ENCODE measurements at regions not wholly inside any gene's neighbourhood (a gene's known extent, or its start where the extent isn't known, plus 50 kb on each side); places are given as distances from the start of the nearest gene placed in this dataset.
"Not testable (repeated sequence)": the region's sequence is repeated elsewhere in the genome, so short reads cannot be mapped to it uniquely, and the experiment has no call there.

DNA sequence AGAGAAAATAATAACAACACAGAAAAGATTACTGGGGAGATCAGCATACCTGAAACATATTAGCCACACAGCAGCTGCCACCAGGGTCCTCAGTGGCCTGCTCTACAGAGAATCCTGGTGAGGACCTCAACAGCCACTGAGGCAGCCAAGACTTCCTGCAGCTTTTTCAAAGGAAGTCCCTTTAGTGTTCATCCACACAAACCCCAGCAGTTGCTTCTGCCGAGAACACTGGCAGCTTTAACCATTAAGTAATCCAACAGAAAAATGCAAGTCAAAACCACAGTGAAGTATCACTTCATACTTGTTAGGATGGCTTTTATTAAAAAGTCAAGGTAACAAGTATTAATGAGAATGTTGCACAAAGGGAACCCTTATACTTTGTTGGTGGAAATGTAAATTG is 542.0 kb upstream of the GCFC2 start:
- DNase-seq: no peak

DNA sequence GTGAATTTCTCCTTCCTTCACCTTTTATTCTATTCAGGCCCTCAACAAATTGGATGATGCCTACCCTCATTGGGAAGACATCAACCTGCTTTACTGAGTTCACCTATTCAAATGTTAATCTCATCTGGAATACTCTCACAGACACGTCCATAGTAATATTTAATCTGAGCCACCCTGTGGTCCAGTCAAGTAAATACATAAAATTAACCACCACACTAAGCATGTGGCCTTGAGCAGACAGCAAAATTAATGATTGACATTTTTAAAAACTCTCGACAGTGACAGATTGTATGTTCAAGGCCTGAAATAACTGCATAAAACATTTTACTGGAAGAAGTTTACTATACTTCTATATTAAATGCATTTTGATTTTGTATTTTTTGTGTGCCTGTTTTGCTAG is 540.6 kb upstream of the GCFC2 start:
- DNase-seq: no peak

DNA sequence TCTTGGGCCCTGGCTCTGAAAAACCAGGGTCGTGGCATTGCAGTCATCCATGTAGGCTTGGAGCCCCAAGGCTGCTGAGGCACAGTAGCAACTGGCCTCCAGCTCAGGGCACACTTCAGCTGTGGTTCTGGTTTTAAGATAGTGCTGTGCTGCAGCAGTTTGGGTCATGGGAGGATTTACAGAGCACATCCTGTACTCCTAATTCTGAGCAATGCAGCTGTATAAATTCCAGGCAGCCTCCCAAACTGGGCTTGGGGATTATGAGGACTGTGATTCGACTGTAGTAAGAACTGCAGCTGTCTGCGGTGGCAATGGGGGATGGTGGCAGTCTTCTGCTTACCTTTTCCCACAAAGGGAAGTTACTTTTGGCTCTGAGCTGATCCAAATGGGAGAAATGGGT is 536.3 kb upstream of the GCFC2 start:
- no peak for DNase-seq

DNA sequence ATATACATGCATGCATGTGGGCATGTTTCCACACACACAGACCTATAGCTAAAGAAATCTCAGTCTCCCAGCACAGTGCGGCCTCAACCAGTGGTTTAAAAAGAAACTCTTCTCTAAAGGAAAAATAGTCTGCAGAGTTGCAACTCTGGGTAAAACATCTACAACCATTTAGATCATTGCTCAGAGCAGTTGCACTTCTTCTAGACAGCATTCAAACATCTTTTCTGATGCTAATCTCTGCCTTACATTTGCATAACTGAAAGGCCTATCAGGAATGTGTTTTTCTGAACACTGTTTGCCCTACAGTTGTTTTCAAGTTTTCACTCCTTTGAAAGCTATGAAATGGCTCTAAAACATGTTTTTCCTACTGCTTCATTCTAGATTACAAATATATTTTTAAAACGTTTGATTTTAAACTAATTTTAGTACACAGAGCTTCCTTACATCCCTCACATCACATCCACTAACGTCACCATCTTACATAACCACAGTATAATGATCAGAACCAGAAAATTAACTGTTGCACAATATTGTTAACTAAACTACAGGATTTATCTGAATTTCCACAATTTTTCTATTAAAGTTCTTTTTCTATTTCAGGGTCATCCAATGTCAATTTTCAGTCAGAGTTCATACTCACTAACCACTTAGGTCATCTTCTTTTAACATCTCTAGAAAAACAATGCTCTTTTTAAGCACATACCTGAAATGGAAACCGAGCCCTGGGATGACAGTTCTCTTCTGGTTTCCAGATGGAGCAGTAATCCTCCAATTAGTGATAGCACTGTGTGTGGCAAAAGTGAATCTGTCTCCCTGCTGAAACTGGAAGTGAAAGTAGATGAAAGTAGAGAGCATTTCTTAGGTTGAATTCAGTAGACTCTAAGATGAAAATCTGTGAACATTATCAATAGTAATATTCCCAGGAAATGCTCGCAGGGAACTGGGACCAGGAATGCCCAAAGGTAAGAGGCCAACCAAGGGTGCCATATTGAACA is 501.6 kb upstream of the GCFC2 start:
- DNase-seq: no peak

DNA sequence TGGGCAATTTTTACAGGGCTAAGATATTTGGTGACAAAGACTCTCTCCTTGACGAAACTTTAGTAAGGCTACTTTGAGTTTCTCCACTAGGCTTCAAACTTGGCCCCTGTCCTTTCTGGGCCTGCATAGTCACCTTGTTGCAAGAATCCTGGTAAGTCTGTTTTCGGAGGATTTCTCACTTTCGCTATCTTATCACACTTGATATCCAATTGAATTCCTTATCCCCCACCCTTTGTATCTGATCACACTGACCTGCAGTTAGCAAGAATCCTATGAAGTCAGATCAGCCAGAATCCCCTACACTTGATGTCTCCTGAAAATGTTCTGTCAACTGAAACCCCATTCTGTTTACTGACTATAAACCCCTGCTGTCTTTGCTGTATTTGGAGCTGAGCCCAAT is 499.8 kb upstream of the GCFC2 start:
- no peak for DNase-seq

DNA sequence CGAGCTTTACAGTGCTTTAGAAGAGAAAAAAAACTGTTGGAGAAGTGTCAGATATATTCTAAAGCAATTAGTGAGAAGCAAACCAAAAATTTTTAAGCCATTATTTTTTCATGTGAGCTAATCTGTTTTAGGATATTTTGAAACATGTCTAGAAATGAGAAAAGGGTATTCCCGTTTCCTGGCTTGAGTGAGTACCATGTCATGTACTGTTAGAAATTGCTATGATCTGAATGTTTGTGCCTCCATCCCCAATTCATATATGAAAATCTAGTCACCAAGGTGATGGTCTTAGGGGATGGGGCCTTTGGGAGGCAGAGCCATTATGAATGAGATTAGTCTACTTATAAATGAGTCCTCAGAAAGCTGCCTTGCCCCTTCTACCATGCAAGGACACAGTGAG is 493.3 kb upstream of the GCFC2 start:
- no peak for DNase-seq

DNA sequence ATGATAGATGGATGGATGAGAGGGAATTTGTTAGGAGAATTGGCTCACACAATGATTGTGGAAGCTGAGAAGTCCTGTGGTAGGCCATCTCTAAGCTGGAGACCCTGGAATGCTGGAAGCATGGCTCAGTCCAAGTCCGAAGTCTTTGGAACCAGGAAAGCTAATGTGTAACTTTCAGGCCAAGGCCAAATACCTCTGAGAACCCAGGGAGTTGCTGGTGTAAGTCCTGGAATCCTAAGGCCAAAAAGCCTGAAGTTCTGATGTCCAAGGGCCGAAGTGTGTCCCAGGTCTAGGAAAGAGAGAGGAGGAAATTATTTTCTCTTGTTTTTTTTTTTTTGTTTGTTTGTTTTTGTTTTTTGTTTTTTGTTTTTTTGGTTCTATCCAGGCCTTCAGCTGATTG is 492.2 kb upstream of the GCFC2 start:
- no peak for DNase-seq

DNA sequence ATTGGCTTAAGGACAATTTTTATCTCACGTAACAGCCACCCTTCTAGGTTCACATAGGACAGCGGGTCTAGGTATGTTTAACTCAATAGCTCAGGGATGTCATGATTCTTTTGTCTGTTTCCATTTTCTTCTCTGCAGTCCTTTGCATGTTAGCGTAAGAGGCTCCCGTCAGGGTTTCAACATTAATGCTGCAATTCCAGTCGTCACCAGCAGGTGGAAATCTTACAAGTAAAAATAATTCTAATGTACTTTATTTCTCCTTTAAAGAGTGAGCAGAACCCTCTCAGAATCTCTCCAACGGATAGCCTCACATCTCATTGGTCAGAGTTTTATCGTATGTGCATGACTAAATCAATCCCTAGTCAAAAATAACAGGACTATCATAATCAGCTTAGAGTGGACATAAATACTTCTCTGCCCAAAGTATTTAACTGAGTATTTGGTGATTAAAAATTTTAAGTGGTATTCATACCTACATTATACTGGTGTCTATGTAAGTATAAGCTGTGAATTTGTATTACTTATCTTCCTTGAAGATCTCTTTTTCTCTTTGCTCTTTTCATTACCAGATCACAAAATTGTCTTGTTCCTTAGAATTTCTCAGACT is 487.2 kb upstream of the GCFC2 start:
- no peak for DNase-seq

DNA sequence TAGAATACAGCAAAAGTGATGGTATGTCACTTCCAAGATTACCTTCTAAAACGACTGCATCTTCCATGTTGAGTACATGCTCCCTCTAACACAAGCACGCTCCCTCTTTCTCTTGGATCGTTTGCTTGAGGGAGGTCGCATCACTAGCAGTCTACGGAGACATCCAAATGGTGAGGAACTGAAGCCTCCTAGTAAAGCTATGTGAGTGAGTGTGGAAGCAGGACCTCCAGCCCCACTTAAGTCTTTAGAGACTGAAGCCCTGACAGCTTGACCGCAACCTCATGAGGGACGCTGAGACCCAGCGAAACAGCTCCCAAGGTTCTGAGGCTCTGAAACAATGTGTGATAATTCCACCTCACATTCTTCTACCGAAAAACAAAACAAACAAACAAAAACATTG is 486.7 kb upstream of the GCFC2 start:
- DNase-seq: no peak

DNA sequence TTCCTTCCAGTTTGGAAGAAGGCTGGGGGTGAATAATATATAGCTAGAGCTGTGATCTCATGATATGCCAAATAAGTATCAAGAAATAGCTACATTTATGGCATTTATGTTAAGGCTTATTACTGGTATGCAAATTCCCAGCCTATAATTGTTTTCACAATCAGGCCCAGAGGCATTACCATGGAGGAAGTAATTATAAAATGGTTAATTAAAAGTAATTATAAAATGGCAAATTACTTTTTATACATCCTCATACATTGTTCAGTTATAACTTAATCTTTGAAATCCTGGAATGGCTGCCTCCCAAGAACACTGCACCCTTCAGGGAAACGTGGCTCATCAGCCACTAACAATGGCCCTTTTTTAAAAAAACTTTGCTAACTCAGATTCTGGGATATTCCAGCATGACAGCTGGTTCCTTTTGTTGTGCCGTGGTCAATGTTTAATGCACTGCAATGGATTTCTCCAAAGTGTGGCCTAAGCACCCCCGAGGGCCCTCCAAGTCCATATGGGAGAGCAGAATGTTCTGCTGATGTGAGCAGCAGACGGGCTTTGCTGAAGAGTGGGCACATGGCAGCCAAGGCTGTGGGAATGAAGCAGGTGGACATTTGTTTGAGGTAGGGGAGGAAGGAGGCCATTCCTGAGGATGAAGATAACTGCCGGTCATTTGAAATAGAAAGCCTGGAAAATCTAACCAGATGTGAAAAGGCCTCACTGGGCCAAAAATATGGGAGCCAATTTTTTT is 483.5 kb upstream of the GCFC2 start:
- DNase-seq: no peak

DNA sequence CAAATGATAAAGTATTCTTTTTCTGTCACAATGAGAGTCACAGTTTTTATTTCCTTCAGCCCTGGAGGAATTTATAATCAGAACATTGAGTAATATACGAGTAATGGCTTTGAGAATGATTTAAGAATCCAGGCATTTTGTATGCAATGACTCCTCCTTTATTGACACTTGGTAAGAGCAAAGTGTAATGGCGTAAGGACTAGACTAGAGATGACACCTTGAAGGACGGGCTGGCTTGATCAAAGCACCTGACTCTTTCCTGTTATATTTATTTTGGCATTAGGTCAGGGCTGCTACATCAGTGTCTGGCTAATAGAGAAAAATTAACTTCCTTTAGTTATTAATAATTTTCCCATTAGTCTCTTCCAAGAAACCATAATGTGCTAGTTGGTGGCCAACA is 482.4 kb upstream of the GCFC2 start:
- no peak for DNase-seq

DNA sequence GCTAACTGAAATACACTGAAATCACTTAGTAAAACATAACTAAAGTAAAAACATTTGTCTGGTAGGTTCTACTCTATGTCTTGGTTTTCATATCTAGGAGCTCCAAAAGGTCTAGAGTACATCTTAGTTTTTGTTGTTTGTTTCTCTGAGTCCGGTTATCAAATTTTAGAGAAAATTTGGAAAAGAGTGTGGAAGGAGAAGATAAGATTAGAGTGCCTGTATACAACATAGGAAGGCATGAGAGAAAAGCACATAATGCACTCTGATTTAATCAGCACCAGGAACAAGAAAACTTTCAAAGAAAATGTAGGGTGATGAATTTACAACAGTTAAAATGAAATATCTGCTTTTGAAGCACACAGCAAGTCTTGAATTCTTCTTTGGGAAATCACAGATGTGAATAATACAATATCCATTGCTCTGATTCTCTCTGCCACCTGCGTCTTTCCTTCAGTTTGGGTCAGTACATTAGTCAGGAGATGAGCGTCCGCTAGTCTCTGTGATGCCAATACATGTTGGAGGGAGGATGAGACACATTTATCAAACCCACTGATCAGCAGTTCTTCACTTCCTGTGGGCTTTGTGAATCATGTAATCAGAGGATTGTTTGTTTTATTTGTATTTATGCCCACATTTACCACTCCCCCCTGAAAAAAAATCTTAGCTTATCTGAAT is 477.8 kb upstream of the GCFC2 start:
- no peak for DNase-seq

DNA sequence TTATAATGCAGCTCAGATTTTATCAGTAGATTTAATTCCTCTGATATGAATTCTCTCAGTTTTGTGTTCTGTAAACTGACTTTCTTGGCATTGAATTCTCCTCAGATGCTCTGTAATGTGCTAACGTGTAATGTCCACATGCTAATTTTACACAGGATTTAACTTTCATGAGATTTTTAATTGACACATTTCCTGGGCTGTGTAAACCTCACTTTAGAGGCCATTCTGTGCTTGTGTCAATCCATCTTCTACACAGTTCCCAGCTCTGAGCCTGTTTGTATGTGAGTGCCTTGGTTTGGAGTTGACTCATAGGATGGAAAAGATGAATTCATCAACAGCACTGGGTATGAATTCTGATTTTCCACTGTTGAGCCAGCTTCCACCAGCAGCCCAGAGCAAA is 476.7 kb upstream of the GCFC2 start:
- DNase-seq: no peak

DNA sequence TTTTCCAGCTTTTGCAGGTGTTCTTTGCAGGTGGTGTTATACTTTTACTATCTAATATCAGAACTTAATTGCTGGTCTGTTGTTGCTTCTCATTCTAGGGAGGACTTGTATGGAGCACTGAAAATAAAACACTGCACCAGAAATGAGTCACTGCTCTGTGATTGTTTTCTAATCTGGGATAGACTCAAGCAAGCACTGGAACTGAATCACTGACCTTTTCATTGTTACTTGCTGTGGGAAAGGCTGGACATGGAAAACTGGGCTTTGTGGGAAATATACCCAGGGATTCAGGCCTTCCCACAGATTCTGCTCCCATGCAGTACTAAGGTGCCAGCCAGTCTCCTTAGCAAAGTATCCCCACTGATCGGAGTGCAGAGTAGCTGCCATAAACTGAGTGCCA is 470.0 kb upstream of the GCFC2 start:
- DNase-seq: no peak

DNA sequence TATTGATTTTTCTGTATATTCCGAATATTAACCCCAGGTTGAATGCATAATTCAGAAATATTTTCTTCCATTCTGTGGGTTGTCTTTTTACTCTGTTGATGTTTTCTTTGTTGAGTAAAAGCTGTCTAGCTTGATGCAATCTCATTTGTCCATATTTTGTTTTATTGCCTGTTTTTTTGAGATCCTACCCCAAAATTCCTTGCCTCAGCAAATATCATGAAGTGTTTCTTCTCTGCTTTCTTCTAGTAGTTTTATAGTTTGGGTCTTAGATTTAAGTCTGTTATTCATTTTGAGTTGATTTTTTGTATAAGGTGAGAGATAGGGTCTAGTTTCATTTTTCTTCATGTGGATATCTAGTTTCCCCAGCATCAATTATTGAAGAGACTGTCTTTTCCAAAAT is 467.9 kb upstream of the GCFC2 start:
- DNase-seq: no peak

DNA sequence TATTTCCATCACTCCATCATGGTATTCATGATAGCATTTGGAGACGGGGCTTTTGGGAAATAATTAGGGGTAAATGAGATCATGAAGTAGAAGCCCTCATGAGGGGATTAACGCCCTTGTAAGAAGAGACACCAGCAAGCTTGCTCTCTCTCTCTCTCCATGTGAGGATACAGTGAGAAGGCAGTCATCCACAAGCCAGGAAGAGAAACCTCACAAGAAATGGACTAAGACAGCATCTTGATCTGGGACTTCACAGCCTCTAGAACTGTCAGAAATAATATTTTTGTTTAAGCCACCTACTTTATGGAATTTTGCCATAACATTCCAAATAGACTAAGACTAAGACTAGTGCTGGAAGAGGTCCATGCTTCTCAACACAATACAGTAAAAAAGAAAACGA is 464.6 kb upstream of the GCFC2 start:
- no peak for DNase-seq

DNA sequence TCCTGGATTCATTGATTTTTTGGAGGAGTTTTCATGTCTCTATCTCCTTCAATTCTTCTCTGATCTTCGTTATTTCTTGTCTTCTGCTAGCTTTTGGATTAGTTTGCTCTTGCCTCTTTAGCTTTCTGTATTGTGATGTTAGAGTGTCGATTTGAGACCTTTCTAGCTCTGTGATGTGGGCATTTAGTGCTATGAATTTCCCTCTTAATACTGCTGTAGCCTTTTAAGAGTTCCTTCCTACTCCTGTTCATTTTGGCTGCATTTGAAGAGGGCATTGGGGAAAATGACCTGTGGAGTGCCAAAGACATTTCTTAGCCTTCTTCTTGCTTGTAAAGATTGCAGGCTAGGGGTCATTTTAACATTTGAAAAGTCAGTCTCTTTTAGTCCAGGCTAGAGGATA is 463.8 kb upstream of the GCFC2 start:
- DNase-seq: no peak

DNA sequence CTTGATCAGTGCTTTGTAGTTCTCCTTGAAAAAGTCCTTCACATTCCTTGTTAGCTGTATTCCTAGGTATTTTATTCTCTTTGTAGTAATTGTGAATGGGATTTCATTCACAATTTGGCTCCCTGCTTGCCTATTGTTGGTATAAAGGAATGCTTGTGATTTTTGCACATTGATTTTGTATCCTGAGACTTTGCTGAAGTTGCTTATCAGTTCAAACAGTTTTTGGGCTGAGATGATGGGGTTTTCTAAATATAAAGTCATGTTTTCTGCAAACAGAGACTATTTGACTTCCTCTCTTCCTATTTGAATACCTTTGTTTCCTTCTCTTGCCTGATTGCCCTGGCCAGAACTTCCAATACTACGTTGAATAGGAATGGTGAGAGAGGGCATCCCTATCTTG is 462.5 kb upstream of the GCFC2 start:
- DNase-seq: not testable (repeated sequence)

DNA sequence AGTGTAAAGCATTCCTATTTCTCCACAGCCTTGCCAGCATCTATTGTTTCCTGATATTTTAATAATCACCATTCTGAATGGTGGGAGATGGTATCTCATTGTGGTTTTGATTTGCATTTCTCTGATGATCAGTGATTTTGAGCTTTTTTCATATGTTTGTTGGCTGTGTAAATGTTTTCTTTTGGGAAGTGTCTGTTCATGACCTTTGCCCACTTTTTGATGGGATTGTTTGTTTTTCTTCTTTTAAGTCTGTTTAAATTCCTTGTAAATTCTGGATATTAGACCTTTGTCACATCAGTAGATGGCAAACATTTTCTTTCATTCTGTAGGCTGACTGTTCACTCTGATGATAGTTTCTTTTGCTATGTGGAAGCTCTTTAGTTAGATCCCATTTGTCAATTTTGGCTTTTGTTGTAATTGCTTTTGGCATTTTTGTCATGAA is 461.5 kb upstream of the GCFC2 start:
- DNase-seq: not testable (repeated sequence)

DNA sequence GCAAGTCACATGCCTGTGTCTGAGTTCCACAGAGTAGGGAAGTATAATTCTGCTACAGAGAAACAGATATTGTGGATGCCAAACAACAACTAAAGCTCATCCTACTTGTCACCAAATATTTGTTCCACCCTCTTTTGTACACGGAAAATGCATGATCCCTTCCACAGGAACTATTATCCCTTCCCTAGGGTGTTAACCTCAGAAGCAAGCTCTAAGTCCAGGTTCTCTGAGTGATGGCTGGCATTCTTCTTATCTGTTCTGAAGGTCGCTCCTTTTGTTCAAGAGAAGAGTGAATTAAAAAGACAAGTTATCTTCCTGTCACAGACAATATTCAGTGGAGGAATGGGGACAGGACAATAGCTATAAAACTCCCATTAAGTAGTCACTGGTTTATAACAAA is 460.1 kb upstream of the GCFC2 start:
- DNase-seq: no peak

DNA sequence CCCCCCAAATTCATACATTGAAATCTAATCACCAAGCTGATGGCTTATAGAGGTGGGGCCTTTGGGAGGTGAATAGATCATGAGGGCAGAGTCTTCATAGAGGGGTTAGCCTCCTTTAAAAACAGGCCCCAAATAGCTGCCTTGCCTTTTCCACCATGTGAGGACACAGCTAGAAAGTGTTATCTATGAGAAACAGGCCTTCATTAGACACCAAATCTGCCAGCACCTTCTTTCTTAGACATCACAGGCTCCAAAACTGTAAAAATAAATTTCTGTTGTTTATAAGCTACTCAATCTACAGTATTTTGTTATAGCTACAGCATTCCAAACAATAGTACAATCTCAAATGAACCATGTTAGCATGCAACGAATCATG is 459.3 kb upstream of the GCFC2 start:
- no peak for DNase-seq

DNA sequence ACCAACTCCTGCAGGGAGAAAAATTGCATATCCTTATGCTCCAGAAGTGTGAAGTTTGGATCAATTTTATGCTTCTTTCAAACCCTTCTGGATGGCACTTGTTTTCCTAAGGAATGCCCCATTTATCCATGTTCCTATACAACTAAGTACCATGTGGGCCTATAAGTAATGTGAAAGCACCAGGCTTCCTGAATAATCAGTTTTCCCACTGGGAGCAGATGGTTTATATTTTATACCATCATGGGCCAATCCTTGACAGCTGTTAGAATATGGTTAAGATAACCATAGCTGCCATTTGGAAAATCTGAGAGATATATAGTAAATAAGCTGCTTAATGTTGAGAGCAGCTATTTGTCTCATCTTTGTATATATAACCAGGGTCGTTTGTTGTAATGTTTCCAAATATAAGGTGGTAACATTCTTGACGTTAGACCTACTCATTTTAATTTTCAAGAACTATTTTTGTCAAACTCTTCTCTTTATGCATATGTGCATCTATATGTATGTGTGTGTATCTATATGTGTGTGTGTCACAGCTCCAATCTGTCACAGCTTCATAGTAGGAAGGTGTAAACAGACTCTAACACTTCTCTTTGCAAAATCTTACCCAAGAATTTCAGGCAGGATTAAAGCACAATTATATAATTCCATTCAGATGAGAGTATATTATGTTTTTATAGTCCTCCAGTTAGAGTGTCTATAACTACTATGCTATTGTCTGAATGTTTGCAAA is 458.7 kb upstream of the GCFC2 start:
- DNase-seq: no peak

DNA sequence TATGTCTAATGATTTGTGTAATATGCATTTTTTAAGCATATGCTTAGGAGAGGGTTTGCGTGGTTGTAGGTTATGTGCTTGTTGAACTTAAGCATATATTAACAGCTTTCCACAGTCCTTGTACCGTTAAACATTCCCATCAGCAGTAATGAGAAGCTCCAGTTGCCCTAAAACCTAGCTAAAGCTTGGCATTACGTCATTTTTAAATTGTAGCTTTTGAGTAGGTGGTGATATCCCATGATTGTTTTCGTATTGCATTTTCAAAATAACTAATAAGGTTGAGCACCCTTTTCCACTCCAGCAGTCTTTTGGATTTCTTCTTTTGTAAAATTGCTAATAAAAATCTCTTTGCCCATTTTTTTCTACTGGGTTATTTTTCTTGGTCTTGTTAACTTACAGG is 453.1 kb upstream of the GCFC2 start:
- no peak for DNase-seq

Measured in GDM1 (cell line).